ENCODE measurements at regions not wholly inside any gene's neighbourhood (a gene's known extent, or its start where the extent isn't known, plus 50 kb on each side); places are given as distances from the start of the nearest gene placed in this dataset.

GRCh38 chr13:106372199-106373155, 163.0 kb downstream of the EFNB2 start:
- Histone ChIP-seq H3K4me1 (ENCODE audit: low read depth) (no peaks in the 10 kb centered on the region), H3K36me3 (ENCODE audit: low read depth) (no peaks in the 10 kb centered on the region), H3K9me3 (no peaks in the 10 kb centered on the region), H3K4me3 (no peak overlapping the region)
- intact Hi-C loops (cut with DNase I, micrococcal nuclease): no loop called here
- no peak for TF ChIP-seq CTCF (IDR thresholded peaks at IDR 0.05)
- no peak for DNase-seq
- peak; percentile 31 for ATAC-seq

GRCh38 chr13:106371024-106371423, 164.4 kb downstream of the EFNB2 start:
- no peak for ATAC-seq
- intact Hi-C loops (cut with DNase I, micrococcal nuclease): no loop called here

DNA sequence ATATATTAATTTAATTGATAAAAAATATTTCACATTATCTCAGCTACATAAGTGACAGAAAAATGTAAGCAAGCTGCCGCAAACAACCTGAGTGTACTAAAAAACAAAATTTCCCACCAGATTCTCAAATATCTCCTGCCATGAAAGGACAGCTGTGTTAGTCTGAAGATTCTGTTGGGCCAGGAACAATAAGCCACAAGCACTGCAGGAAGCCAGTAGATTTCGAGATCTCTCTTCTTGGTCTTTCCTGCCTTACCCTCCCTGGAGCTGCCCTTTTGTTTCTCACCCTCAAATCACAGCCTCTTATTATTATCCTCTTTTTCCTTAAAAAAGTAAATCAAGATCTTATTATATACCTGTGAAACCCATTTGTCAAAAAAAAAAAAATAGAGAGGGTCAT, 165.6 kb downstream of the EFNB2 start:
- Histone ChIP-seq H3K4me1 (ENCODE audit: low read depth) (no peaks in the 10 kb centered on the region), H3K36me3 (ENCODE audit: low read depth) (no peaks in the 10 kb centered on the region), H3K9me3 (no peaks in the 10 kb centered on the region), H3K4me3 (no peak overlapping the region)
- DNase-seq (no peak), ATAC-seq (no peak)
- intact Hi-C loops (cut with DNase I, micrococcal nuclease): no loop called here
- TF ChIP-seq CTCF (IDR thresholded peaks at IDR 0.05): no peak

More at GRCh38 chr13:106371024-106371423, 164.4 kb downstream of the EFNB2 start:
- no peaks in the 10 kb centered on the region for H3K36me3 ChIP-seq (ENCODE audit: low read depth)
- no peak for TF ChIP-seq CTCF (IDR thresholded peaks at IDR 0.05)
- no peak for DNase-seq
- H3K4me1 ChIP-seq (ENCODE audit: low read depth): no peaks in the 10 kb centered on the region
- no peaks in the 10 kb centered on the region for H3K9me3 ChIP-seq
- no peak overlapping the region for H3K4me3 ChIP-seq

DNA sequence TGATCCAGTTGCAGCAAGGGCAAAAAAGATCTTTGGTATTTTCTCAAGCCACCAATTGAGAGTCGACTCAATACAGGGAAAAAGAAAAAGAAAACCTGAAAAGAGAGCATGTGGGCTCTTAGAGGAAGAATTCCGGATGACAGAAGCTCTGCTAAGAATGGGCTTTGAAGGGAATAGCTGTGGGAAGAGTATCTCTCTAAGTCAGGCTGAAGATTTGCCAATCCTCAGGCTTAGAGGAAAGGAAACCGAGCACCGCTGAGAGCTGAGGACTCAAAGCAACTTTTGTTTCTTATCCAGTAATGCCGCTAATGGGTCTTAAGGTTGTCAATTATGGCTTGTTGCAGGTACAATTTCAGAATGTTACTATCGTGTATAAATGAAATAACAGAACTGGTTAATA, 166.4 kb downstream of the EFNB2 start:
- DNase-seq (no peak), ATAC-seq (no peak)
- no peaks in the 10 kb centered on the region for H3K9me3 ChIP-seq
- intact Hi-C loops (cut with DNase I, micrococcal nuclease): no loop called here
- TF ChIP-seq CTCF (IDR thresholded peaks at IDR 0.05): no peak
- no peaks in the 10 kb centered on the region for H3K4me1 ChIP-seq (ENCODE audit: low read depth)
- H3K36me3 ChIP-seq (ENCODE audit: low read depth): no peaks in the 10 kb centered on the region
- H3K4me3 ChIP-seq: no peak overlapping the region

- ATAC-seq (no peak), DNase-seq (no peak)
- TF ChIP-seq CTCF (IDR thresholded peaks at IDR 0.05): no peak
These were observed 168.0 kb downstream of the EFNB2 start for GRCh38 chr13:106367361-106367971.

More at GRCh38 chr13:106367361-106367971, 168.0 kb downstream of the EFNB2 start:
- H3K36me3 ChIP-seq (ENCODE audit: low read depth): no peaks in the 10 kb centered on the region
- no peaks in the 10 kb centered on the region for H3K4me1 ChIP-seq (ENCODE audit: low read depth)
- intact Hi-C loops (cut with DNase I, micrococcal nuclease): no loop called here
- H3K4me3 ChIP-seq: no peak overlapping the region
- H3K9me3 ChIP-seq: no peaks in the 10 kb centered on the region
